WTC11 (cell line): ENCODE measurements at regions not wholly inside any gene's neighbourhood (a gene's known extent, or its start where the extent isn't known, plus 50 kb on each side); places are given as distances from the start of the nearest gene placed in this dataset.

ENCODE experiments used
- E2F1 ChIP-seq: sonication (generic); formaldehyde crosslinking; IDR thresholded peaks from 2 replicates; pipeline ENCODE4 v1.8.0; 2022; ENCODE audit warnings: mild to moderate bottlenecking, missing genetic modification reagents
- TCF7 ChIP-seq: sonication (generic); formaldehyde crosslinking; IDR thresholded peaks from 2 replicates; pipeline ENCODE4 v1.8.0; 2022; ENCODE audit warnings: mild to moderate bottlenecking, low read depth, missing genetic modification reagents, moderate library complexity
- USF1 ChIP-seq: sonication (generic); formaldehyde crosslinking; IDR thresholded peaks from 2 replicates; pipeline ENCODE4 v1.8.0; 2022; ENCODE audit warnings: mild to moderate bottlenecking, missing genetic modification reagents
- ZNF219 ChIP-seq: sonication (generic); formaldehyde crosslinking; IDR thresholded peaks from 2 replicates; pipeline ENCODE4 v1.8.0; 2023; ENCODE audit warnings: missing genetic modification reagents, mild to moderate bottlenecking, borderline replicate concordance

- no peak for TF ChIP-seq E2F1 (CRISPR knock-in tag)
- TF ChIP-seq ZNF219 (CRISPR knock-in tag), result no peak
- TF ChIP-seq USF1 (CRISPR knock-in tag), result no peak
- no peak for TF ChIP-seq TCF7 (CRISPR knock-in tag)
Measured at GRCh38 chr2:19046986-19047780, 311.2 kb downstream of the OSR1 start.
